ENCODE measurements at regions not wholly inside any gene's neighbourhood (a gene's known extent, or its start where the extent isn't known, plus 50 kb on each side); places are given as distances from the start of the nearest gene placed in this dataset.

DNA sequence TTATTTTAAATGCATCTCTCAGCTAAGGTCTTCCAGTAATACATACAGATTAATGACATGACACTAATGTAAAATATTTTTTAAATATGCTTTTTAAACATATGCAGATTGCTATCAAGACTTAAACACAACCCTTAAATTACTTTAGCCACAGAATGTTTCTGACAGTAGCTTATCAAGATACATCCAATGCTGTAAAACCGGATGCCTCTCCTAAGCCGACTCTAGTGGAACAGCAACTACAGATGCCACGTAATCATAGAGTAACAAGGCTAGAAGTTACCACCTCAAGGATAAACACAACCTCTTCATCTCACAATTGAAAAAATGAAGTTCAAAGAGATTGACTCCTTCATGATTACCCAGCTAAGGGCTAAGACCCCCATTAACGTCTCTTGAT is 68.4 kb downstream of the ZZZ3 start:
- H3K9me3 ChIP-seq (ENCODE audit: low read depth, low read length) = peaks cover 4% of the 10 kb centered on the region; the same call in 1 of the 2 replicates
- no peak overlapping the region for H3K4me3 ChIP-seq
- no peak for DNase-seq (ENCODE audit: low read depth, low spot score)
- peaks cover 45% of the 10 kb centered on the region for H3K36me3 ChIP-seq (ENCODE audit: insufficient read depth, low read length)
- H3K27ac ChIP-seq = no peak overlapping the region
- no peak for TF ChIP-seq FOXP2 (optimal IDR thresholded peaks at IDR 0.05; ENCODE audit: control extremely low read depth, extremely low read length, insufficient read depth)
- TF ChIP-seq POLR2AphosphoS5 (IDR thresholded peaks at IDR 0.05; ENCODE audit: borderline replicate concordance, low read depth, low read length) = no peak
- no peak for TF ChIP-seq EZH2 (IDR thresholded peaks at IDR 0.05)
- H3K9ac ChIP-seq (ENCODE audit: insufficient read length) = no peak overlapping the region

Measured in SK-N-MC (cell line).